Mammary epithelial cell (primary cell): ENCODE measurements at regions not wholly inside any gene's neighbourhood (a gene's known extent, or its start where the extent isn't known, plus 50 kb on each side); places are given as distances from the start of the nearest gene placed in this dataset.

ENCODE experiments used
- EZH2 ChIP-seq: IDR thresholded peaks from 2 replicates; pipeline ENCODE4 v1.6.1; 2012; ENCODE audit warnings: low read length, inconsistent platforms, borderline replicate concordance
- TF ChIP-seq, protein P1 (sequence below), 2 donors: IDR thresholded peaks in 1 of 2; conservative IDR thresholded peaks in 1 of 2; 2 replicates each; pipeline ENCODE4 v1.5.1; 2011 to 2012; ENCODE audit warnings: inconsistent platforms in 2 of 2, low read length in 2 of 2, mild to moderate bottlenecking in 2 of 2, control low read depth in 1 of 2, low read depth in 1 of 2; ENCODE audit not compliant: insufficient read depth in 1 of 2; ENCODE audit errors: extremely low read depth in 1 of 2

GRCh38 chr11:64437426-64437825 is 78.5 kb downstream of the RPS6KA4 start:
- TF ChIP-seq, protein P1, sequence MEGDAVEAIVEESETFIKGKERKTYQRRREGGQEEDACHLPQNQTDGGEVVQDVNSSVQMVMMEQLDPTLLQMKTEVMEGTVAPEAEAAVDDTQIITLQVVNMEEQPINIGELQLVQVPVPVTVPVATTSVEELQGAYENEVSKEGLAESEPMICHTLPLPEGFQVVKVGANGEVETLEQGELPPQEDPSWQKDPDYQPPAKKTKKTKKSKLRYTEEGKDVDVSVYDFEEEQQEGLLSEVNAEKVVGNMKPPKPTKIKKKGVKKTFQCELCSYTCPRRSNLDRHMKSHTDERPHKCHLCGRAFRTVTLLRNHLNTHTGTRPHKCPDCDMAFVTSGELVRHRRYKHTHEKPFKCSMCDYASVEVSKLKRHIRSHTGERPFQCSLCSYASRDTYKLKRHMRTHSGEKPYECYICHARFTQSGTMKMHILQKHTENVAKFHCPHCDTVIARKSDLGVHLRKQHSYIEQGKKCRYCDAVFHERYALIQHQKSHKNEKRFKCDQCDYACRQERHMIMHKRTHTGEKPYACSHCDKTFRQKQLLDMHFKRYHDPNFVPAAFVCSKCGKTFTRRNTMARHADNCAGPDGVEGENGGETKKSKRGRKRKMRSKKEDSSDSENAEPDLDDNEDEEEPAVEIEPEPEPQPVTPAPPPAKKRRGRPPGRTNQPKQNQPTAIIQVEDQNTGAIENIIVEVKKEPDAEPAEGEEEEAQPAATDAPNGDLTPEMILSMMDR (conservative IDR thresholded peaks at IDR 0.05 in 1 of 2, IDR thresholded peaks at IDR 0.05 in 1 of 2; ENCODE audit: extremely low read depth in 1 of 2, insufficient read depth in 1 of 2, low read depth in 1 of 2, low read length in 2 of 2): no peak
- no peak for TF ChIP-seq EZH2
